ENCODE measurements at regions not wholly inside any gene's neighbourhood (a gene's known extent, or its start where the extent isn't known, plus 50 kb on each side); places are given as distances from the start of the nearest gene placed in this dataset.

DNA sequence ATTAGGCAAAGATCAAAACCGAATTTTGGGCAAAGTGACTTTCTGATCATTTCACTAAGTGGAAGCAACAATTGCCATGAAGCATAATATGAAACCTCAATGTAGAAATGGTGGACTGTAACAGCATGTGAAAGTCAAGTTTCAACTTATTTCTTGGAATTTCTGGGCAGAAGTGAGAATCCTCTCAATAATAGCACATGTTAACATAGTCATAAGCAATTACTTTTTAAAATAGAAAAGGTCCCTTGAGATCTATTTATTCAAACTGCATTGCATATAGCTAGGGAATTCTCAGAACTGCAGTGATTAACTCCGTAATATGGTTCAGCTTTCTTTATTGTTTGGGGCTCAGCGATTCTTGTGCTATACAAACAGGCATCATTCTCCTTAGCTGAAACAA lies 136.7 kb upstream of the ATP2B1 start:
- intact Hi-C loops (cut with DNase I): no loop called here
- no peak for TF ChIP-seq POLR2AphosphoS5 (IDR thresholded peaks at IDR 0.05; ENCODE audit: insufficient read depth in 1 of 2, low read depth in 1 of 2)
- no peak for TF ChIP-seq CTCF (IDR thresholded peaks at IDR 0.05)
- TF ChIP-seq POLR2A (IDR thresholded peaks at IDR 0.05): no peak
- Histone ChIP-seq H3K9me3 (no peaks in the 10 kb centered on the region), H3K27me3 (no peaks in the 10 kb centered on the region), H3K4me1 (no peaks in the 10 kb centered on the region), H3K4me3 (no peak overlapping the region), H3K36me3 (no peaks in the 10 kb centered on the region), H3K27ac (no peak overlapping the region)
- no peak for DNase-seq (ENCODE audit: extremely low spot score in 2 of 2)

GRCh38 chr12:89844539-89844938 lies 135.9 kb upstream of the ATP2B1 start:
- Histone ChIP-seq H3K9me3 (no peaks in the 10 kb centered on the region), H3K27ac (no peak overlapping the region), H3K27me3 (no peaks in the 10 kb centered on the region), H3K4me1 (no peaks in the 10 kb centered on the region), H3K4me3 (no peak overlapping the region), H3K36me3 (no peaks in the 10 kb centered on the region)
- TF ChIP-seq POLR2AphosphoS5 (IDR thresholded peaks at IDR 0.05; ENCODE audit: insufficient read depth in 1 of 2, low read depth in 1 of 2) (no peak), POLR2A (IDR thresholded peaks at IDR 0.05) (no peak), CTCF (IDR thresholded peaks at IDR 0.05) (no peak)
- intact Hi-C loops (cut with DNase I): no loop called here
- DNase-seq (ENCODE audit: extremely low spot score in 2 of 2): no peak

- Histone ChIP-seq H3K4me3 (no peak overlapping the region), H3K27me3 (no peaks in the 10 kb centered on the region), H3K9me3 (no peaks in the 10 kb centered on the region), H3K36me3 (no peaks in the 10 kb centered on the region), H3K4me1 (no peaks in the 10 kb centered on the region), H3K27ac (no peak overlapping the region)
- intact Hi-C loops (cut with DNase I): no loop called here
- DNase-seq (ENCODE audit: extremely low spot score in 2 of 2): no peak
- TF ChIP-seq CTCF (IDR thresholded peaks at IDR 0.05) (no peak), POLR2A (IDR thresholded peaks at IDR 0.05) (no peak), POLR2AphosphoS5 (IDR thresholded peaks at IDR 0.05; ENCODE audit: insufficient read depth in 1 of 2, low read depth in 1 of 2) (no peak)
Measured at GRCh38 chr12:89840162-89840922, 131.7 kb upstream of the ATP2B1 start.

DNA sequence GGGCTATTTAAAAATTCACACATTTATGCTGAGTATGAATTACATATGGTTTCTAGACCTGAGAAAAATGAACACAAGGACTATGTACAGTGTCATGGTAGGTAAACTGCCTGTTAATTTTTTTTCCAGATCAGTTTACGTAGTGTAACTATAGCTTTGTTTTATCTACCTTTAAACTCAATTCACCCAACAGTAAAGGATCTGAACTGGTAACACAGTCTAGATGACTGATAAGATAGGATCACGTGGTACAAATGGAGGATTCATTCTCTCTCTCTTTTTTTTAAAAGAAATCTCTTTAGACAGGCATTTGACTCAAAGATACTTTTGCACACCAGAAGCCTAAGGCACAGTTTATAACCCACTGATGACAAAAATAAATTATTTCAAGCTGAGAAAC lies 130.8 kb upstream of the ATP2B1 start:
- Histone ChIP-seq H3K27me3 (no peaks in the 10 kb centered on the region), H3K9me3 (no peaks in the 10 kb centered on the region), H3K27ac (no peak overlapping the region), H3K4me3 (no peak overlapping the region), H3K36me3 (no peaks in the 10 kb centered on the region), H3K4me1 (no peaks in the 10 kb centered on the region)
- TF ChIP-seq POLR2AphosphoS5 (IDR thresholded peaks at IDR 0.05; ENCODE audit: insufficient read depth in 1 of 2, low read depth in 1 of 2) (no peak), CTCF (IDR thresholded peaks at IDR 0.05) (no peak), POLR2A (IDR thresholded peaks at IDR 0.05) (no peak)
- DNase-seq (ENCODE audit: extremely low spot score in 2 of 2): no peak
- intact Hi-C loops (cut with DNase I): no loop called here

DNA sequence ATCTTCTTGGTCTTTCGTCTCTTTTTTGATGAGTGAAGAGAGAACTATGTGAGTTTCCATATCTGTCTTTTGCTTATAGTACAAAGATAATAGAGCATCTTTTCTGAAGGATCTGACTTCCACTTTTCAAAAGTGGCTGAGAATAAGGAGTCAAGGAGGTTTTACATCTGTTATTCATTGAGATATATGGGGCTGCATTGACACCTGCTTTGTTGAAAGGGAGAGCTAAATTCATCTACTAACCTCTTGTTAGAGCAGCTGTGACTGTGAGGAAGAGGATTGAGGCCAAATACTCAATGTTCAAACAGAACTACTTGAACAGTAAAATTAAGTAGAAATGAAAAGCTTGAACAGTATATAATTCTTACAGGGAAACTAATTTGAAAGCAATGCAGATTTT lies 130.2 kb upstream of the ATP2B1 start:
- H3K4me1 ChIP-seq: no peaks in the 10 kb centered on the region
- no peaks in the 10 kb centered on the region for H3K27me3 ChIP-seq
- H3K4me3 ChIP-seq: no peak overlapping the region
- H3K9me3 ChIP-seq: no peaks in the 10 kb centered on the region
- TF ChIP-seq POLR2A (IDR thresholded peaks at IDR 0.05) (no peak), CTCF (IDR thresholded peaks at IDR 0.05) (no peak), POLR2AphosphoS5 (IDR thresholded peaks at IDR 0.05; ENCODE audit: insufficient read depth in 1 of 2, low read depth in 1 of 2) (no peak)
- no peak overlapping the region for H3K27ac ChIP-seq
- H3K36me3 ChIP-seq: no peaks in the 10 kb centered on the region
- intact Hi-C loops (cut with DNase I): no loop called here
- no peak for DNase-seq (ENCODE audit: extremely low spot score in 2 of 2)

Data from vagina (tissue), 2 donors.